NCI-H1436 treated with DMSO at 0.1 percent for 48 hours (cell line): ENCODE measurements at regions not wholly inside any gene's neighbourhood (a gene's known extent, or its start where the extent isn't known, plus 50 kb on each side); places are given as distances from the start of the nearest gene placed in this dataset.
A peak's percentile ranks its signal among the peaks of the same experiment; 100 is the strongest.

ENCODE experiments used
- DNase-seq: peaks from one replicate; lab custom pipeline; 2025; lab: John Stamatoyannopoulos, UW

DNA sequence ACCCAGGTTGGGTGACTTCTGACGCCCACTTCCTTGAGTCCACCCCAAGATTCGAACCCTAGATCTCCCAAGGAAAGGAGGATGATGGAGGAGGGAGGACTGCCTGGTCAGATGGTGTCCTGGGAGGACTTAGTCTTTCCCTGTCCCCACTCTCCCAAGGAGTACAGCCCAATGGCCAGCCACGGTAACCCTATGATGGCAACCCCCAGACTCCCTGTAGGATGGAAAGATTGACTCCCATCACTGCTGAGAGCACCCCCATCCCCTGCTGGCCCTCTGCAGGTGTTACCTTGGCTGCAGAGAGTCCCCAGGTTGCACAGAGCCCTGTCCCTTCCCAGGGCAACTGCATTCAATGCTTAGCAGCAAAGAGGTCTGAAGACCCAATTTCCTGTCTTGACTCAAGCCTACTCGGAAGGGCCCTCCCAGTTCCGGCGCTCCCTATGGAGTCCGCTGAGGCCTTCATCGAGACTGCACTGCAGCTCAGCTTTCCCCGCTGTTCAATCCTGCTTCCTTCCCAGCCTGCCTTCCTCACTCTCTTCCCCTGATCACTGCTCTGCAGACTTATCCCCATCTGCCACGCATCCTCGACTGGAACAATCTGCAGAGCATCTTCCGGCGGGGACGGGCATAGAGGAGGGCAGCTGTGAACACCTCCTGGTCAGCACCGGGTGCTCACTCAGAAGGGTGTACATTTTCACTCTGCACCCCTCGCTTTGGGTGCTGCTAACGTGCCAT is 50.8 kb upstream of the OCM2 start:
- no peak for DNase-seq

DNA sequence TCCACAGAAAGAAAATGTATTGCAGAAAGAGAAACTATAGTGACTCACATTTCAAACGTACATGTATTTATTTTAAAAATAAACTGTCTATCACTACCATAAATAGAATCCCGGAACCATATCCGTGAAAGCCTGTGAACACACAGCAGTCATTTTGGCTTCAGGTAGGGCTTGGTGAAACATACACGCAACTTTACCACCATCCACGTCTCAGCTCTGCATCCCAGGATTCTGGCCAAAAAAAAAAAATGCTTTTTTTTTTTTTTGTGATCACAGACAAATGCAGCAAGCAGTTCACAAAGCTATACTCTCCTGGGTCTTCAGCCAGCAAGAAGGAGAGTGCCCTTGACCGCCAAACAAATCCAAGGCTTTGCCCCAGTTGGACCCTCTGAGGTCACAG is 56.8 kb upstream of the OCM2 start:
- no peak for DNase-seq

DNA sequence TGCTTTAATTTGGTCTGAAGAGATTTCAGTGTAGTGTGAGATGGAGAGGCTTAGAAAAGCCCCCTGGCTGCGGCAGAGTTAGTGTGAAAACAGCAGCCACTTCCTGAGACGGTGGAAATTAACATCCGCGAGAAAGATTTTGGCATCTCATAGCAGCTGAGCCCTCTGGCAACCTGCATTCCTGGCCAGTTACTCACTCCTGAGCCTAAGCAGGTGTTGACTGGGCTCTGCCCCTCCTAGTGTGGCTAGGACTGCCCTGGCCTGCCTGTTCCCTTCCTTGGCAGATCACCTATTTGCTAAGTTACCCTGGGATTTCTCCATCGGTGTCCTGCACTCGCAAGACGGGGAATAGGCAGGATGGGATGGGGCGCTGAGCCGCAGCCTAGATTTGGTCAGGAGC is 57.6 kb upstream of the LMTK2 start:
- no peak for DNase-seq

DNA sequence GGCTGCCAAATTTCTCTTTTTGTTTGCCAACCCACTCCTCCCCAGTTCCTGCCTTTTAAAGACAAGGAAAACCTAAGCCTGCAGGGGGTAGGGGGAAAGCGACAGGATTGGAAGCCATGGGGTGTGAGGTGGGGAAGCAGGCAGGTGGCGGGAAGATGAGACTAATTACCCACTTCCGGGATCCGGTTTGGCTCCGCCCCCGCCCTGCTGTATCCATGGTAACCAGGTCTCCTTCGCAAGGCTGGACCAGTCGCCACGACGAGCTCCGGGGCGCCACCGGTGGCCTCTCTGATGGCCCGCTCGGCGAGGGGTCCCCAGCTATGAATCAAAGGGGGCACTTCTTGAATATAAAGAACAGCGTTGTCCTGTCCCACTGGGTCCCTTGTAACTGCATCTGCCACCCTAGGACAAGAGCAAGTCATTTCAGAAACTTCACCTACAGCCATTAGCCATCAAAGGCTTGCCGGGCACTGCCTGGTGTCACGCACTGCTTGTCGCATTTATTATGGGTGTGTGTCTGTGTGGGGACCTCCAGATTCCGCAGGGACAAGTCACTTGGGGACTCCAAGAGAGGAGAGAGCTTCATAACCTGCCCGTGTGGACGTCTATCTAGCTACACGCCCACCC is 55.4 kb upstream of the LMTK2 start:
- peak; percentile 15 for DNase-seq

DNA sequence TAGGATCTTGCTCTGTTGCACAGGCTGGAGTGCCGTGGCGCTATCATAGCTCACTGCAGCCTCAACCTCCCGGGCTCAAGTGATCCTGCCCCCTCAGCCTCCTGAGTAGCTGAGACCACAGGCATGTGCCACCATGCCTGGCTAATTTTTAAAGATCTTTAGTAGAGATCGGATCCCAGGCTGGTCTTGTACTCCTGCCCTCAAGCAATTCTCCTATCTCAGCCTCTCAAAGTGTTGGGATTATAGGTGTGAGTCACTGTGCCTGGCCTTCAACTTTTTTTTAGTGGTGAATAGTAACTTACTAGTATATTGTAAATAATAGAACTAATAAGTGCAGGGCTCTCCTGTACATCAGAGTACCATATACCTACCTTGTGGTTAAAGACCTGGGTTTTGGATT is 52.1 kb upstream of the LMTK2 start:
- DNase-seq = no peak

- DNase-seq = no peak
Measured at GRCh38 chr7:98056580-98056979, 50.1 kb upstream of the LMTK2 start.
